ENCODE measurements at regions not wholly inside any gene's neighbourhood (a gene's known extent, or its start where the extent isn't known, plus 50 kb on each side); places are given as distances from the start of the nearest gene placed in this dataset.

GRCh38 chr2:47269316-47270232 is 93.3 kb upstream of the CALM2 start:
- in situ Hi-C loops (cut with MboI; ENCODE audit: low pct_unique_long_range_greater_than_20kb, low sequenced_read_pairs): no loop called here
- DNase-seq: no peak

GRCh38 chr2:47267711-47268086 is 91.4 kb upstream of the CALM2 start:
- DNase-seq: no peak
- in situ Hi-C loops (cut with MboI; ENCODE audit: low pct_unique_long_range_greater_than_20kb, low sequenced_read_pairs): no loop called here

GRCh38 chr2:47266939-47267710 is 90.8 kb upstream of the CALM2 start:
- no peak for DNase-seq

GRCh38 chr2:47265751-47266231 is 89.5 kb upstream of the CALM2 start:
- in situ Hi-C loops (cut with MboI; ENCODE audit: low pct_unique_long_range_greater_than_20kb, low sequenced_read_pairs): no loop called here
- no peak for DNase-seq

More at GRCh38 chr2:47266939-47267710, 90.8 kb upstream of the CALM2 start:
- in situ Hi-C loops (cut with MboI; ENCODE audit: low pct_unique_long_range_greater_than_20kb, low sequenced_read_pairs): no loop called here

- in situ Hi-C loops (cut with MboI; ENCODE audit: low pct_unique_long_range_greater_than_20kb, low sequenced_read_pairs): no loop called here
- DNase-seq: no peak
Observed at GRCh38 chr2:47265158-47265557, 88.8 kb upstream of the CALM2 start.

GRCh38 chr2:47264686-47265085 is 88.4 kb upstream of the CALM2 start:
- in situ Hi-C loops (cut with MboI; ENCODE audit: low pct_unique_long_range_greater_than_20kb, low sequenced_read_pairs): no loop called here
- DNase-seq: no peak

- in situ Hi-C loops (cut with MboI; ENCODE audit: low pct_unique_long_range_greater_than_20kb, low sequenced_read_pairs): no loop called here
- DNase-seq: no peak
Observed at GRCh38 chr2:47264143-47264542, 87.8 kb upstream of the CALM2 start.

- in situ Hi-C loops (cut with MboI; ENCODE audit: low pct_unique_long_range_greater_than_20kb, low sequenced_read_pairs): no loop called here
- DNase-seq: no peak
Observed at GRCh38 chr2:47262657-47263056, 86.3 kb upstream of the CALM2 start.

- in situ Hi-C loops (cut with MboI; ENCODE audit: low pct_unique_long_range_greater_than_20kb, low sequenced_read_pairs): no loop called here
- no peak for DNase-seq
Observed at GRCh38 chr2:47260971-47261370, 84.7 kb upstream of the CALM2 start.

- in situ Hi-C loops (cut with MboI; ENCODE audit: low pct_unique_long_range_greater_than_20kb, low sequenced_read_pairs): no loop called here
- DNase-seq: peak; percentile 60
Observed at GRCh38 chr2:47259829-47260228, 83.5 kb upstream of the CALM2 start.

- in situ Hi-C loops (cut with MboI; ENCODE audit: low pct_unique_long_range_greater_than_20kb, low sequenced_read_pairs): no loop called here
- DNase-seq: no peak
Observed at GRCh38 chr2:47257946-47258348, 81.6 kb upstream of the CALM2 start.

- in situ Hi-C loops (cut with MboI; ENCODE audit: low pct_unique_long_range_greater_than_20kb, low sequenced_read_pairs): no loop called here
- no peak for DNase-seq
Observed at GRCh38 chr2:47256416-47257087, 80.2 kb upstream of the CALM2 start.

- DNase-seq: no peak
- in situ Hi-C loops (cut with MboI; ENCODE audit: low pct_unique_long_range_greater_than_20kb, low sequenced_read_pairs): no loop called here
Observed at GRCh38 chr2:47255794-47256193, 79.5 kb upstream of the CALM2 start.

GRCh38 chr2:47254464-47254863 is 78.2 kb upstream of the CALM2 start:
- DNase-seq: peak; percentile 76
- in situ Hi-C loops (cut with MboI; ENCODE audit: low pct_unique_long_range_greater_than_20kb, low sequenced_read_pairs): no loop called here

- no peak for DNase-seq
- in situ Hi-C loops (cut with MboI; ENCODE audit: low pct_unique_long_range_greater_than_20kb, low sequenced_read_pairs): no loop called here
Observed at GRCh38 chr2:47253447-47253846, 77.1 kb upstream of the CALM2 start.

- no peak for DNase-seq
- in situ Hi-C loops (cut with MboI; ENCODE audit: low pct_unique_long_range_greater_than_20kb, low sequenced_read_pairs): no loop called here
Observed at GRCh38 chr2:47251404-47251675, 75.0 kb upstream of the CALM2 start.

GRCh38 chr2:47250586-47251403 is 74.5 kb upstream of the CALM2 start:
- in situ Hi-C loops (cut with MboI; ENCODE audit: low pct_unique_long_range_greater_than_20kb, low sequenced_read_pairs): no loop called here
- peak; percentile 13 for DNase-seq

GRCh38 chr2:47249931-47250330 is 73.6 kb upstream of the CALM2 start:
- DNase-seq: no peak
- in situ Hi-C loops (cut with MboI; ENCODE audit: low pct_unique_long_range_greater_than_20kb, low sequenced_read_pairs): no loop called here
